Activated naive CD4-positive, alpha-beta T cell treated with anti-CD3 and anti-CD28 coated beads, Interleukin-2, amount 10 ng/mL, durations not matched to agents 7 days and 5 days (primary cell): ENCODE measurements at regions not wholly inside any gene's neighbourhood (a gene's known extent, or its start where the extent isn't known, plus 50 kb on each side); places are given as distances from the start of the nearest gene placed in this dataset.

Experiments used
- CTCF ChIA-PET: fragments of 350-600 bp; sonication (Branson Sonifier 250); formaldehyde crosslinking; loops from one replicate; lab custom pipeline; 2021; ENCODE audit warnings: antibody characterized with exemption; lab: Charles Lee
- DNase-seq: peaks from one replicate; pipeline ENCODE4 v3.0.0-alpha.2; 2020
- H3K27ac Mint-ChIP-seq: one replicate; pipeline ENCODE4 v1.8.0; 2021; ENCODE audit warnings: mild to moderate bottlenecking, moderate library complexity, mixed read lengths
- H3K27me3 Mint-ChIP-seq: one replicate; pipeline ENCODE4 v1.8.0; 2021; ENCODE audit warnings: mild to moderate bottlenecking, mixed read lengths
- H3K36me3 Mint-ChIP-seq: one replicate; pipeline ENCODE4 v1.8.0; 2021; ENCODE audit warnings: mixed read lengths
- H3K4me1 Mint-ChIP-seq: one replicate; pipeline ENCODE4 v1.8.0; 2021; ENCODE audit warnings: mixed read lengths
- H3K4me3 Mint-ChIP-seq: one replicate; pipeline ENCODE4 v1.8.0; 2021; ENCODE audit warnings: mild to moderate bottlenecking, moderate library complexity, mixed read lengths
- H3K9me3 Mint-ChIP-seq: one replicate; pipeline ENCODE4 v1.8.0; 2021; ENCODE audit warnings: mixed read lengths

- H3K4me1 Mint-ChIP-seq, result no peaks in the 10 kb centered on the region
- H3K9me3 Mint-ChIP-seq, result no peaks in the 10 kb centered on the region
- no peak overlapping the region for H3K4me3 Mint-ChIP-seq
- no peak overlapping the region for H3K27ac Mint-ChIP-seq
- no peak for DNase-seq
- H3K36me3 Mint-ChIP-seq, result no peaks in the 10 kb centered on the region
- no peaks in the 10 kb centered on the region for H3K27me3 Mint-ChIP-seq
- CTCF ChIA-PET, result no interaction called here
Measured at GRCh38 chr7:16300361-16300895, 120.9 kb downstream of the CRPPA start.

GRCh38 chr7:16299853-16300252, 121.5 kb downstream of the CRPPA start:
- DNase-seq, result no peak
- Mint-ChIP-seq H3K27ac (no peak overlapping the region), H3K4me1 (no peaks in the 10 kb centered on the region), H3K36me3 (no peaks in the 10 kb centered on the region), H3K4me3 (no peak overlapping the region), H3K27me3 (no peaks in the 10 kb centered on the region), H3K9me3 (no peaks in the 10 kb centered on the region)
- CTCF ChIA-PET, result no interaction called here

- CTCF ChIA-PET, result no interaction called here
- Mint-ChIP-seq H3K9me3 (no peaks in the 10 kb centered on the region), H3K4me1 (no peaks in the 10 kb centered on the region), H3K36me3 (no peaks in the 10 kb centered on the region), H3K4me3 (no peak overlapping the region), H3K27me3 (no peaks in the 10 kb centered on the region), H3K27ac (no peak overlapping the region)
- DNase-seq, result no peak
Measured at GRCh38 chr7:16298221-16298620, 123.1 kb downstream of the CRPPA start.

GRCh38 chr7:16295558-16295957, 125.8 kb downstream of the CRPPA start:
- no peak for DNase-seq
- H3K27ac Mint-ChIP-seq, result no peak overlapping the region
- no peak overlapping the region for H3K4me3 Mint-ChIP-seq
- CTCF ChIA-PET, result no interaction called here
- H3K9me3 Mint-ChIP-seq, result no peaks in the 10 kb centered on the region
- no peaks in the 10 kb centered on the region for H3K27me3 Mint-ChIP-seq
- no peaks in the 10 kb centered on the region for H3K4me1 Mint-ChIP-seq
- no peaks in the 10 kb centered on the region for H3K36me3 Mint-ChIP-seq

GRCh38 chr7:16293669-16294425, 127.5 kb downstream of the CRPPA start:
- Mint-ChIP-seq H3K27me3 (no peaks in the 10 kb centered on the region), H3K27ac (no peak overlapping the region), H3K9me3 (no peaks in the 10 kb centered on the region), H3K4me1 (no peaks in the 10 kb centered on the region), H3K4me3 (no peak overlapping the region), H3K36me3 (no peaks in the 10 kb centered on the region)
- no peak for DNase-seq
- CTCF ChIA-PET, result no interaction called here

- DNase-seq, result no peak
- Mint-ChIP-seq H3K36me3 (no peaks in the 10 kb centered on the region), H3K4me1 (no peaks in the 10 kb centered on the region), H3K4me3 (no peak overlapping the region), H3K9me3 (no peaks in the 10 kb centered on the region), H3K27me3 (no peaks in the 10 kb centered on the region), H3K27ac (no peak overlapping the region)
- CTCF ChIA-PET, result no interaction called here
Measured at GRCh38 chr7:16284581-16284980, 136.8 kb downstream of the CRPPA start.

- no peak overlapping the region for H3K27ac Mint-ChIP-seq
- H3K4me3 Mint-ChIP-seq, result no peak overlapping the region
- H3K36me3 Mint-ChIP-seq, result no peaks in the 10 kb centered on the region
- H3K27me3 Mint-ChIP-seq, result no peaks in the 10 kb centered on the region
- H3K4me1 Mint-ChIP-seq, result no peaks in the 10 kb centered on the region
- DNase-seq, result no peak
- H3K9me3 Mint-ChIP-seq, result no peaks in the 10 kb centered on the region
- CTCF ChIA-PET, result no interaction called here
Measured at GRCh38 chr7:16278167-16278787, 143.1 kb downstream of the CRPPA start.

- Mint-ChIP-seq H3K27me3 (no peaks in the 10 kb centered on the region), H3K36me3 (no peaks in the 10 kb centered on the region), H3K27ac (no peak overlapping the region), H3K9me3 (no peaks in the 10 kb centered on the region), H3K4me3 (no peak overlapping the region), H3K4me1 (no peaks in the 10 kb centered on the region)
- DNase-seq, result no peak
- CTCF ChIA-PET, result no interaction called here
Measured at GRCh38 chr7:16271990-16272665, 149.2 kb downstream of the CRPPA start.

GRCh38 chr7:16271355-16271915, 149.9 kb downstream of the CRPPA start:
- H3K9me3 Mint-ChIP-seq, result no peaks in the 10 kb centered on the region
- no peaks in the 10 kb centered on the region for H3K27me3 Mint-ChIP-seq
- H3K4me1 Mint-ChIP-seq, result no peaks in the 10 kb centered on the region
- CTCF ChIA-PET, result no interaction called here
- H3K4me3 Mint-ChIP-seq, result no peak overlapping the region
- no peak overlapping the region for H3K27ac Mint-ChIP-seq
- DNase-seq, result no peak
- no peaks in the 10 kb centered on the region for H3K36me3 Mint-ChIP-seq

GRCh38 chr7:16270844-16271243, 150.5 kb downstream of the CRPPA start:
- H3K27ac Mint-ChIP-seq, result no peak overlapping the region
- CTCF ChIA-PET, result no interaction called here

GRCh38 chr7:16268821-16269768, 152.2 kb downstream of the CRPPA start:
- no peaks in the 10 kb centered on the region for H3K9me3 Mint-ChIP-seq
- H3K4me1 Mint-ChIP-seq, result no peaks in the 10 kb centered on the region
- H3K27ac Mint-ChIP-seq, result no peak overlapping the region
- H3K36me3 Mint-ChIP-seq, result no peaks in the 10 kb centered on the region
- no peak for DNase-seq
- H3K27me3 Mint-ChIP-seq, result no peaks in the 10 kb centered on the region
- CTCF ChIA-PET, result no interaction called here
- no peak overlapping the region for H3K4me3 Mint-ChIP-seq

More at GRCh38 chr7:16270844-16271243, 150.5 kb downstream of the CRPPA start:
- no peaks in the 10 kb centered on the region for H3K27me3 Mint-ChIP-seq
- H3K36me3 Mint-ChIP-seq, result no peaks in the 10 kb centered on the region
- no peaks in the 10 kb centered on the region for H3K9me3 Mint-ChIP-seq
- DNase-seq, result no peak
- H3K4me3 Mint-ChIP-seq, result no peak overlapping the region
- H3K4me1 Mint-ChIP-seq, result no peaks in the 10 kb centered on the region

- no peak overlapping the region for H3K4me3 Mint-ChIP-seq
Measured at GRCh38 chr7:16267953-16268820, 153.2 kb downstream of the CRPPA start.

GRCh38 chr7:16266877-16267276, 154.5 kb downstream of the CRPPA start:
- Mint-ChIP-seq H3K4me3 (no peak overlapping the region), H3K27me3 (no peaks in the 10 kb centered on the region), H3K36me3 (no peaks in the 10 kb centered on the region), H3K9me3 (no peaks in the 10 kb centered on the region), H3K27ac (no peak overlapping the region), H3K4me1 (no peaks in the 10 kb centered on the region)
- DNase-seq, result no peak
- CTCF ChIA-PET, result no interaction called here

More at GRCh38 chr7:16267953-16268820, 153.2 kb downstream of the CRPPA start:
- no peaks in the 10 kb centered on the region for H3K27me3 Mint-ChIP-seq
- H3K4me1 Mint-ChIP-seq, result no peaks in the 10 kb centered on the region
- H3K9me3 Mint-ChIP-seq, result no peaks in the 10 kb centered on the region
- DNase-seq, result no peak
- CTCF ChIA-PET, result no interaction called here
- H3K36me3 Mint-ChIP-seq, result no peaks in the 10 kb centered on the region
- no peak overlapping the region for H3K27ac Mint-ChIP-seq
